HepG2 (cell line): ENCODE measurements at regions not wholly inside any gene's neighbourhood (a gene's known extent, or its start where the extent isn't known, plus 50 kb on each side); places are given as distances from the start of the nearest gene placed in this dataset.

Experiments used
- CHD4 ChIP-seq: fragments of 200-600 bp; sonication (generic); IDR thresholded peaks from 2 replicates; pipeline ENCODE4 v1.7.0; 2017; ENCODE audit warnings: mild to moderate bottlenecking, low read length, borderline replicate concordance
- GABPA ChIP-seq, 2 experiments: IDR thresholded peaks; 2 replicates each; pipeline ENCODE4 v1.6.1; 2011 to 2016; ENCODE audit warnings: low read depth in 2 of 2, low read length in 1 of 2, missing biosample characterization in 1 of 2, missing genetic modification characterization in 1 of 2
- GTF3A ChIP-seq: sonication (generic); formaldehyde crosslinking; conservative IDR thresholded peaks from 2 replicates; pipeline ENCODE4 v1.4.0; 2020; ENCODE audit warnings: mild to moderate bottlenecking, missing genetic modification reagents
- IRF2 ChIP-seq: IDR thresholded peaks from 2 replicates; pipeline ENCODE4 v1.6.1; 2018; ENCODE audit warnings: missing genetic modification reagents, missing compliant biosample characterization
- ISX ChIP-seq: sonication (generic); formaldehyde crosslinking; conservative IDR thresholded peaks from 2 replicates; pipeline ENCODE4 v1.5.0; 2020; ENCODE audit warnings: missing genetic modification reagents
- PCBP1 ChIP-seq: fragments of 200-400 bp; formaldehyde crosslinking; IDR thresholded peaks from 2 replicates; pipeline ENCODE4 v1.6.1; 2017; ENCODE audit warnings: mild to moderate bottlenecking, low read depth, low read length, borderline replicate concordance
- RERE ChIP-seq: IDR thresholded peaks from 2 replicates; pipeline ENCODE4 v1.6.1; 2016; ENCODE audit warnings: low read depth, missing genetic modification reagents, missing compliant biosample characterization
- SALL2 ChIP-seq: sonication (generic); formaldehyde crosslinking; IDR thresholded peaks from 2 replicates; pipeline ENCODE4 v1.8.1; 2023; ENCODE audit warnings: mild to moderate bottlenecking, missing genetic modification reagents, inconsistent platforms
- SNAPC2 ChIP-seq: sonication (generic); formaldehyde crosslinking; IDR thresholded peaks from 2 replicates; pipeline ENCODE4 v1.8.1; 2022; ENCODE audit warnings: mild to moderate bottlenecking, missing genetic modification reagents
- SRSF1 ChIP-seq: fragments of 200-400 bp; formaldehyde crosslinking; optimal IDR thresholded peaks from 2 replicates; pipeline ENCODE3; 2017; ENCODE audit warnings: mild to moderate bottlenecking, low read depth, low read length, moderate library complexity
- TCF12 ChIP-seq, 2 experiments: fragments of 450-650 bp in 1 of 2; sonication (generic) in 1 of 2; formaldehyde crosslinking in 1 of 2; IDR thresholded peaks; 2 replicates each; pipeline versions ENCODE4 v1.6.1 to v1.8.0; 2017 to 2022; ENCODE audit warnings: antibody characterized with exemption in 1 of 2, mild to moderate bottlenecking in 1 of 2, missing genetic modification reagents in 1 of 2, moderate library complexity in 1 of 2
- ZEB1 ChIP-seq: IDR thresholded peaks from 2 replicates; pipeline ENCODE4 v1.6.1; 2012; ENCODE audit warnings: mild to moderate bottlenecking, low read depth, inconsistent platforms; ENCODE audit not compliant: insufficient replicate concordance
- ZFP36 ChIP-seq: fragments of 150-350 bp; IDR thresholded peaks from 2 replicates; pipeline ENCODE4 v1.6.1; 2018; ENCODE audit warnings: borderline replicate concordance, low read length, low read depth; ENCODE audit not compliant: partially characterized antibody
- ZFP90 ChIP-seq: sonication (generic); formaldehyde crosslinking; IDR thresholded peaks from 2 replicates; pipeline ENCODE4 v1.8.0; 2022; ENCODE audit warnings: missing genetic modification reagents, mild to moderate bottlenecking, inconsistent platforms, borderline replicate concordance
- ZNF143 ChIP-seq: sonication (generic); formaldehyde crosslinking; IDR thresholded peaks from 2 replicates; pipeline ENCODE4 v1.4.0; 2020; ENCODE audit warnings: missing genetic modification reagents
- ZNF432 ChIP-seq: sonication (generic); formaldehyde crosslinking; IDR thresholded peaks from 2 replicates; pipeline ENCODE4 v1.5.0; 2020; ENCODE audit warnings: missing genetic modification reagents, mild to moderate bottlenecking, borderline replicate concordance
- ZNF501 ChIP-seq: sonication (generic); formaldehyde crosslinking; IDR thresholded peaks from 2 replicates; pipeline ENCODE4 v1.5.1; 2020; ENCODE audit warnings: mild to moderate bottlenecking, moderate library complexity, missing genetic modification reagents
- ZNF589 ChIP-seq: sonication (generic); formaldehyde crosslinking; conservative IDR thresholded peaks from 2 replicates; pipeline ENCODE4 v1.8.0; 2022; ENCODE audit warnings: mild to moderate bottlenecking, moderate library complexity, missing genetic modification reagents
- TF ChIP-seq, protein P1 (sequence below): sonication (generic); formaldehyde crosslinking; IDR thresholded peaks from 2 replicates; pipeline ENCODE4 v1.5.1; 2020; ENCODE audit warnings: mild to moderate bottlenecking, moderate library complexity, missing genetic modification reagents
- TF ChIP-seq, protein P2 (sequence below): sonication (generic); formaldehyde crosslinking; IDR thresholded peaks from 2 replicates; pipeline ENCODE4 v1.4.0; 2020; ENCODE audit warnings: mild to moderate bottlenecking, missing genetic modification reagents
- TF ChIP-seq, protein P3 (sequence below): sonication (generic); formaldehyde crosslinking; IDR thresholded peaks from 2 replicates; pipeline ENCODE4 v1.8.0; 2022; ENCODE audit warnings: mild to moderate bottlenecking, missing genetic modification reagents, moderate library complexity

- TF ChIP-seq RERE (0 out of 2 replicates have a peak, but pooled peaks have one; percentile 31), ZNF589 (CRISPR knock-in tag) (peak; percentile 59; the same call in 1 of the 2 replicates), ZFP36 (no peak), SNAPC2 (no peak), ISX (CRISPR knock-in tag) (no peak), IRF2 (CRISPR knock-in tag) (peak; percentile 49), GTF3A (CRISPR knock-in tag) (no peak), ZNF432 (CRISPR knock-in tag) (0 out of 2 replicates have a peak, but pooled peaks have one; percentile 28), GABPA (IDR thresholded peaks at IDR 0.05; ENCODE audit: low read depth, low read length) (no peak), GABPA (CRISPR knock-in tag; IDR thresholded peaks at IDR 0.05; ENCODE audit: low read depth) (no peak), ZNF143 (CRISPR knock-in tag) (no peak), SRSF1 (peak; percentile 77), ZEB1 (no peak), SALL2 (CRISPR knock-in tag) (peak; percentile 50; the same call in 1 of the 2 replicates), TCF12 (IDR thresholded peaks at IDR 0.05) (no peak), TCF12 (CRISPR knock-in tag; IDR thresholded peaks at IDR 0.05) (no peak), ZFP90 (CRISPR knock-in tag) (peak; percentile 88), PCBP1 (no peak), ZNF501 (CRISPR knock-in tag) (peak; percentile 88), CHD4 (no peak)
- TF ChIP-seq, protein P1, sequence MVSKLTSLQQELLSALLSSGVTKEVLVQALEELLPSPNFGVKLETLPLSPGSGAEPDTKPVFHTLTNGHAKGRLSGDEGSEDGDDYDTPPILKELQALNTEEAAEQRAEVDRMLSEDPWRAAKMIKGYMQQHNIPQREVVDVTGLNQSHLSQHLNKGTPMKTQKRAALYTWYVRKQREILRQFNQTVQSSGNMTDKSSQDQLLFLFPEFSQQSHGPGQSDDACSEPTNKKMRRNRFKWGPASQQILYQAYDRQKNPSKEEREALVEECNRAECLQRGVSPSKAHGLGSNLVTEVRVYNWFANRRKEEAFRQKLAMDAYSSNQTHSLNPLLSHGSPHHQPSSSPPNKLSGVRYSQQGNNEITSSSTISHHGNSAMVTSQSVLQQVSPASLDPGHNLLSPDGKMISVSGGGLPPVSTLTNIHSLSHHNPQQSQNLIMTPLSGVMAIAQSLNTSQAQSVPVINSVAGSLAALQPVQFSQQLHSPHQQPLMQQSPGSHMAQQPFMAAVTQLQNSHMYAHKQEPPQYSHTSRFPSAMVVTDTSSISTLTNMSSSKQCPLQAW (CRISPR knock-in tag) = peak; percentile 92
- TF ChIP-seq, protein P2, sequence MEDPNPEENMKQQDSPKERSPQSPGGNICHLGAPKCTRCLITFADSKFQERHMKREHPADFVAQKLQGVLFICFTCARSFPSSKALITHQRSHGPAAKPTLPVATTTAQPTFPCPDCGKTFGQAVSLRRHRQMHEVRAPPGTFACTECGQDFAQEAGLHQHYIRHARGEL (CRISPR knock-in tag) = peak; percentile 73; the same call in 1 of the 2 replicates
- TF ChIP-seq, protein P3, sequence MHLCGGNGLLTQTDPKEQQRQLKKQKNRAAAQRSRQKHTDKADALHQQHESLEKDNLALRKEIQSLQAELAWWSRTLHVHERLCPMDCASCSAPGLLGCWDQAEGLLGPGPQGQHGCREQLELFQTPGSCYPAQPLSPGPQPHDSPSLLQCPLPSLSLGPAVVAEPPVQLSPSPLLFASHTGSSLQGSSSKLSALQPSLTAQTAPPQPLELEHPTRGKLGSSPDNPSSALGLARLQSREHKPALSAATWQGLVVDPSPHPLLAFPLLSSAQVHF (CRISPR knock-in tag) = no peak
These were observed 94.5 kb upstream of the PTPN1 start (continued) for GRCh38 chr20:50415516-50416268.
